H9 (cell line): ENCODE measurements at regions not wholly inside any gene's neighbourhood (a gene's known extent, or its start where the extent isn't known, plus 50 kb on each side); places are given as distances from the start of the nearest gene placed in this dataset.

Source experiments
- DNase-seq: peaks from one replicate; pipeline ENCODE4 v3.0.0-alpha.2; 2017
- H2AFZ ChIP-seq: one replicate; pipeline ENCODE4 v1.6.1; 2013; ENCODE audit warnings: mild to moderate bottlenecking, low read length, control low read depth, moderate library complexity
- H2AK5ac ChIP-seq: 2 replicates; pipeline ENCODE4 v1.6.1; 2013; ENCODE audit warnings: low read length, control low read depth, mixed read lengths; ENCODE audit not compliant: insufficient read length
- H2BK120ac ChIP-seq: one replicate; pipeline ENCODE4 v1.6.1; 2013; ENCODE audit warnings: low read depth, mild to moderate bottlenecking, low read length, control low read depth, inconsistent platforms; ENCODE audit not compliant: poor library complexity, severe bottlenecking
- H2BK12ac ChIP-seq: 2 replicates; pipeline ENCODE4 v1.6.1; 2013; ENCODE audit warnings: low read length, control low read depth, mixed read lengths, low read depth; ENCODE audit not compliant: insufficient read length
- H2BK15ac ChIP-seq: 2 replicates; pipeline ENCODE4 v1.6.1; 2013; ENCODE audit warnings: low read depth, low read length, control low read depth
- H2BK20ac ChIP-seq: one replicate; pipeline ENCODE4 v1.6.1; 2013; ENCODE audit warnings: low read depth, mild to moderate bottlenecking, low read length, control low read depth, inconsistent platforms; ENCODE audit not compliant: poor library complexity, severe bottlenecking
- H2BK5ac ChIP-seq: 2 replicates; pipeline ENCODE4 v1.6.1; 2013; ENCODE audit warnings: low read length, control low read depth, mixed read lengths; ENCODE audit not compliant: insufficient read length
- H3K14ac ChIP-seq: 2 replicates; pipeline ENCODE4 v1.6.1; 2013; ENCODE audit warnings: low read length, control low read depth; ENCODE audit not compliant: insufficient read depth
- H3K18ac ChIP-seq: 2 replicates; pipeline ENCODE4 v1.6.1; 2013; ENCODE audit warnings: low read depth, mild to moderate bottlenecking, mixed read lengths, low read length, control low read depth; ENCODE audit not compliant: insufficient read length
- H3K23ac ChIP-seq: 2 replicates; pipeline ENCODE4 v1.6.1; 2013; ENCODE audit warnings: low read length, control low read depth, mixed read lengths, low read depth; ENCODE audit not compliant: insufficient read length
- H3K23me2 ChIP-seq: 2 replicates; pipeline ENCODE4 v1.6.1; 2013; ENCODE audit warnings: low read depth, mild to moderate bottlenecking, mixed read lengths, low read length, control low read depth; ENCODE audit not compliant: insufficient read length, poor library complexity, severe bottlenecking
- H3K27ac ChIP-seq: 2 replicates; pipeline ENCODE4 v1.5.1; 2013; ENCODE audit warnings: low read length, control low read depth, mixed read lengths, low read depth; ENCODE audit not compliant: insufficient read length
- H3K27me3 ChIP-seq: 2 replicates; pipeline ENCODE4 v1.6.1; 2013; ENCODE audit warnings: low read length, control low read depth, inconsistent platforms; ENCODE audit not compliant: insufficient read depth
- H3K4ac ChIP-seq: 2 replicates; pipeline ENCODE4 v1.6.1; 2013; ENCODE audit warnings: low read depth, mild to moderate bottlenecking, control low read depth, inconsistent platforms, low read length, moderate library complexity
- H3K4me1 ChIP-seq: 2 replicates; pipeline ENCODE4 v1.6.1; 2013; ENCODE audit warnings: low read length, control low read depth, inconsistent platforms; ENCODE audit not compliant: insufficient read depth
- H3K4me2 ChIP-seq: 2 replicates; pipeline ENCODE4 v1.6.1; 2013; ENCODE audit warnings: low read length, control low read depth, mixed read lengths; ENCODE audit not compliant: insufficient read length, insufficient read depth
- H3K56ac ChIP-seq: 2 replicates; pipeline ENCODE4 v1.6.1; 2013; ENCODE audit warnings: low read depth, mild to moderate bottlenecking, mixed read lengths, low read length, control low read depth; ENCODE audit not compliant: insufficient read length
- H3K79me1 ChIP-seq: 2 replicates; pipeline ENCODE4 v1.6.1; 2013; ENCODE audit warnings: low read depth, mild to moderate bottlenecking, moderate library complexity, low read length, control low read depth, inconsistent platforms; ENCODE audit not compliant: insufficient read depth, poor library complexity, severe bottlenecking
- H3K79me2 ChIP-seq: 2 replicates; pipeline ENCODE4 v1.6.1; 2013; ENCODE audit warnings: low read length, control low read depth, inconsistent platforms; ENCODE audit not compliant: insufficient read depth
- H3K9ac ChIP-seq: 2 replicates; pipeline ENCODE4 v1.6.1; 2013; ENCODE audit warnings: low read length, control low read depth, mixed read lengths; ENCODE audit not compliant: insufficient read length; ENCODE audit errors: extremely low read depth
- H3K9me3 ChIP-seq: one replicate; pipeline ENCODE4 v1.6.1; 2013; ENCODE audit warnings: low read depth, low read length, inconsistent platforms; ENCODE audit not compliant: control insufficient read depth
- H3T11ph ChIP-seq: one replicate; pipeline ENCODE4 v1.6.1; 2013; ENCODE audit warnings: mild to moderate bottlenecking, low read length, control low read depth, inconsistent platforms
- H4K20me1 ChIP-seq: one replicate; pipeline ENCODE4 v1.6.1; 2013; ENCODE audit not compliant: control insufficient read depth, insufficient read length, insufficient read depth
- H4K5ac ChIP-seq: 2 replicates; pipeline ENCODE4 v1.6.1; 2013; ENCODE audit warnings: low read depth, mild to moderate bottlenecking, mixed read lengths, low read length, control low read depth; ENCODE audit not compliant: insufficient read length
- H4K8ac ChIP-seq: replicated peaks from 2 replicates; pipeline ENCODE4 v1.6.1; 2013; ENCODE audit warnings: low read length, control low read depth, mixed read lengths, low read depth; ENCODE audit not compliant: insufficient read length
- H4K91ac ChIP-seq: 2 replicates; pipeline ENCODE4 v1.6.1; 2013; ENCODE audit warnings: low read depth, mild to moderate bottlenecking, moderate library complexity, mixed read lengths, low read length, control low read depth; ENCODE audit not compliant: insufficient read length
- H3K27ac Mint-ChIP-seq, 3 experiments: 2 replicates in 2 of 3; 3 replicates in 1 of 3; pipeline ENCODE4 v1.8.0; 2020 to 2021; ENCODE audit warnings: mixed read lengths in 3 of 3, mild to moderate bottlenecking in 1 of 3, moderate library complexity in 1 of 3
- H3K27me3 Mint-ChIP-seq: 2 replicates; pipeline ENCODE4 v1.8.0; 2021; ENCODE audit warnings: low read depth, mild to moderate bottlenecking, moderate library complexity, mixed read lengths
- H3K36me3 Mint-ChIP-seq, 3 experiments: 2 replicates in 2 of 3; 3 replicates in 1 of 3; pipeline ENCODE4 v1.8.0; 2020 to 2021; ENCODE audit warnings: low read depth in 3 of 3, mixed read lengths in 3 of 3; ENCODE audit not compliant: insufficient read depth in 1 of 3
- H3K4me1 Mint-ChIP-seq, 2 experiments: 2 replicates each; pipeline ENCODE4 v1.8.0; 2020; ENCODE audit warnings: mixed read lengths in 2 of 2
- H3K4me3 Mint-ChIP-seq, 2 experiments: 2 replicates in 1 of 2; 3 replicates in 1 of 2; pipeline ENCODE4 v1.8.0; 2020 to 2021; ENCODE audit warnings: mild to moderate bottlenecking in 2 of 2, mixed read lengths in 2 of 2, moderate library complexity in 1 of 2
- H3K9me3 Mint-ChIP-seq, 2 experiments: 2 replicates in 1 of 2; 3 replicates in 1 of 2; pipeline ENCODE4 v1.8.0; 2020; ENCODE audit warnings: mild to moderate bottlenecking in 2 of 2, mixed read lengths in 2 of 2, moderate library complexity in 1 of 2
- WGBS: extraction: QIAGEN DNeasy Blood & Tissue Kit; methylation state at CpG from one replicate; pipeline ENCODE4 v1.1.7; 2013; ENCODE audit warnings: missing lambda C conversion rate, low lambda C conversion rate, mixed read lengths; ENCODE audit not compliant: insufficient read length; ENCODE audit errors: extremely low coverage; 5-methylcytosine and 5-hydroxymethylcytosine counted together
- TF ChIP-seq, protein P1 (sequence below): fragments of 200-600 bp; sonication (generic); conservative IDR thresholded peaks from 3 replicates; pipeline ENCODE4 v1.8.0; 2021; ENCODE audit warnings: antibody characterized with exemption, mild to moderate bottlenecking

GRCh38 chr10:59434463-59435321 lies 72.3 kb upstream of the FAM13C start:
- no peaks in the 10 kb centered on the region for H3K23me2 ChIP-seq
- H3K4me3 Mint-ChIP-seq = no peak overlapping the region
- H2BK120ac ChIP-seq = no peak overlapping the region
- H3K9ac ChIP-seq = no peak overlapping the region
- H2BK20ac ChIP-seq = no peak overlapping the region
- no peak overlapping the region for H3K27ac Mint-ChIP-seq
- H2AK5ac ChIP-seq = no peak overlapping the region
- no peak overlapping the region for H2BK15ac ChIP-seq
- H3K14ac ChIP-seq = no peak overlapping the region
- H2BK5ac ChIP-seq = no peak overlapping the region
- H3K27me3 Mint-ChIP-seq = no peaks in the 10 kb centered on the region
- H3K18ac ChIP-seq = no peak overlapping the region
- DNase-seq = no peak
- H3K9me3 ChIP-seq = no peaks in the 10 kb centered on the region
- H3K79me1 ChIP-seq = no peaks in the 10 kb centered on the region
- no CpG with 5 or more reads among the region's 4 CpGs for WGBS
- H3K4ac ChIP-seq = no peak overlapping the region
- H3K4me1 Mint-ChIP-seq = peaks cover 4% of the 10 kb centered on the region in 2 experiments; a peak in 2 of 4 replicates
- no peak overlapping the region for H4K5ac ChIP-seq
- H2BK12ac ChIP-seq = no peak overlapping the region
- H3K4me1 ChIP-seq = no peaks in the 10 kb centered on the region
- H4K8ac ChIP-seq = no peak overlapping the region
- H3T11ph ChIP-seq = no peak overlapping the region
- no peaks in the 10 kb centered on the region for H3K27me3 ChIP-seq
- no peak overlapping the region for H4K91ac ChIP-seq
- no peak overlapping the region for H2AFZ ChIP-seq
- H3K27ac ChIP-seq = no peak overlapping the region
- no peaks in the 10 kb centered on the region for H3K79me2 ChIP-seq
- no peaks in the 10 kb centered on the region for H3K36me3 Mint-ChIP-seq
- H3K4me2 ChIP-seq = no peak overlapping the region
- H3K9me3 Mint-ChIP-seq = no peaks in the 10 kb centered on the region; a peak in 2 of 5 replicates
- no peaks in the 10 kb centered on the region for H4K20me1 ChIP-seq
- no peak overlapping the region for H3K56ac ChIP-seq
- no peak overlapping the region for H3K23ac ChIP-seq
- TF ChIP-seq, protein P1, sequence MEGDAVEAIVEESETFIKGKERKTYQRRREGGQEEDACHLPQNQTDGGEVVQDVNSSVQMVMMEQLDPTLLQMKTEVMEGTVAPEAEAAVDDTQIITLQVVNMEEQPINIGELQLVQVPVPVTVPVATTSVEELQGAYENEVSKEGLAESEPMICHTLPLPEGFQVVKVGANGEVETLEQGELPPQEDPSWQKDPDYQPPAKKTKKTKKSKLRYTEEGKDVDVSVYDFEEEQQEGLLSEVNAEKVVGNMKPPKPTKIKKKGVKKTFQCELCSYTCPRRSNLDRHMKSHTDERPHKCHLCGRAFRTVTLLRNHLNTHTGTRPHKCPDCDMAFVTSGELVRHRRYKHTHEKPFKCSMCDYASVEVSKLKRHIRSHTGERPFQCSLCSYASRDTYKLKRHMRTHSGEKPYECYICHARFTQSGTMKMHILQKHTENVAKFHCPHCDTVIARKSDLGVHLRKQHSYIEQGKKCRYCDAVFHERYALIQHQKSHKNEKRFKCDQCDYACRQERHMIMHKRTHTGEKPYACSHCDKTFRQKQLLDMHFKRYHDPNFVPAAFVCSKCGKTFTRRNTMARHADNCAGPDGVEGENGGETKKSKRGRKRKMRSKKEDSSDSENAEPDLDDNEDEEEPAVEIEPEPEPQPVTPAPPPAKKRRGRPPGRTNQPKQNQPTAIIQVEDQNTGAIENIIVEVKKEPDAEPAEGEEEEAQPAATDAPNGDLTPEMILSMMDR = no peak
